SK-N-SH treated with all-trans-retinoic acid at 6 μM for 48 hours (cell line): ENCODE measurements at regions not wholly inside any gene's neighbourhood (a gene's known extent, or its start where the extent isn't known, plus 50 kb on each side); places are given as distances from the start of the nearest gene placed in this dataset.

Experiments used
- BACH2 ChIP-seq: fragments of 250-450 bp; sonication (Bioruptor Pico); IDR thresholded peaks from 2 replicates; pipeline ENCODE4 v1.9.0; 2021; ENCODE audit warnings: mild to moderate bottlenecking, borderline replicate concordance
- GLIS3 ChIP-seq: fragments of 250-450 bp; sonication (Bioruptor Pico); IDR thresholded peaks from 2 replicates; pipeline ENCODE4 v1.5.0; 2020; ENCODE audit warnings: mild to moderate bottlenecking, moderate library complexity
- ISL1 ChIP-seq: fragments of 250-450 bp; sonication (Bioruptor Pico); IDR thresholded peaks from 2 replicates; pipeline ENCODE4 v2.1.2; 2022; ENCODE audit warnings: mild to moderate bottlenecking, moderate library complexity
- PPARA ChIP-seq: fragments of 250-450 bp; sonication (Bioruptor Pico); IDR thresholded peaks from 2 replicates; pipeline ENCODE4 v1.5.0; 2020; ENCODE audit warnings: mild to moderate bottlenecking, borderline replicate concordance
- SNAI2 ChIP-seq: fragments of 250-450 bp; sonication (Bioruptor Pico); IDR thresholded peaks from 2 replicates; pipeline ENCODE4 v1.5.0; 2020; ENCODE audit warnings: mild to moderate bottlenecking, moderate library complexity
- TCF4 ChIP-seq: fragments of 250-450 bp; sonication (Bioruptor Pico); IDR thresholded peaks from 2 replicates; pipeline ENCODE4 v1.8.0; 2021; ENCODE audit warnings: mild to moderate bottlenecking, moderate library complexity, borderline replicate concordance
- ZFP3 ChIP-seq: fragments of 250-450 bp; sonication (Bioruptor Pico); IDR thresholded peaks from 2 replicates; pipeline ENCODE4 v1.5.0; 2020; ENCODE audit warnings: mild to moderate bottlenecking, moderate library complexity
- TF ChIP-seq, protein P1 (sequence below): fragments of 250-450 bp; sonication (Bioruptor Pico); IDR thresholded peaks from 2 replicates; pipeline ENCODE4 v1.8.0; 2020; ENCODE audit warnings: mild to moderate bottlenecking, moderate library complexity, borderline replicate concordance
- TF ChIP-seq, protein P2 (sequence below): fragments of 250-450 bp; sonication (Bioruptor Pico); IDR thresholded peaks from 2 replicates; pipeline ENCODE4 v1.8.0; 2021; ENCODE audit warnings: low read depth, mild to moderate bottlenecking, moderate library complexity, borderline replicate concordance
- TF ChIP-seq, protein P3 (sequence below): fragments of 250-450 bp; sonication (Bioruptor Pico); IDR thresholded peaks from 2 replicates; pipeline ENCODE4 v1.5.1; 2020; ENCODE audit warnings: low read depth, mild to moderate bottlenecking, moderate library complexity

DNA sequence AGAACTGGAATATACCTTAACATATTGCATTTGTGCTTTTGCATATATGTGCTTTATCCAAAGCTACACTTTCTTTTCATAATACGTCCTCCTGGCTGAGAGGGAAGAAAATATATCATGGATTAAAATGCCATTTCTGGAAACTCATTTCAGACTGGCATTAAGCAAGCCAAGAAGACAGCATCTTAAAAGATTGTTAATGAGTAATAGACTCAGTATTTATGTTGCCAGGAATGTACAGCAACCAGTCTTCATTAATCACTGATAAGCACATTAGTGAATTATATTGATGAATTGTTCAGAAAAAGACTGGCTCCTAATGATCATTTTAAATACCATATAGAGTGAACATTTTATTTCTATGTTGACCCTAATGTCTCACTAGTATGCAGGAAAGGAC, 134.9 kb upstream of the IFNG-AS1 start:
- TF ChIP-seq, protein P1, sequence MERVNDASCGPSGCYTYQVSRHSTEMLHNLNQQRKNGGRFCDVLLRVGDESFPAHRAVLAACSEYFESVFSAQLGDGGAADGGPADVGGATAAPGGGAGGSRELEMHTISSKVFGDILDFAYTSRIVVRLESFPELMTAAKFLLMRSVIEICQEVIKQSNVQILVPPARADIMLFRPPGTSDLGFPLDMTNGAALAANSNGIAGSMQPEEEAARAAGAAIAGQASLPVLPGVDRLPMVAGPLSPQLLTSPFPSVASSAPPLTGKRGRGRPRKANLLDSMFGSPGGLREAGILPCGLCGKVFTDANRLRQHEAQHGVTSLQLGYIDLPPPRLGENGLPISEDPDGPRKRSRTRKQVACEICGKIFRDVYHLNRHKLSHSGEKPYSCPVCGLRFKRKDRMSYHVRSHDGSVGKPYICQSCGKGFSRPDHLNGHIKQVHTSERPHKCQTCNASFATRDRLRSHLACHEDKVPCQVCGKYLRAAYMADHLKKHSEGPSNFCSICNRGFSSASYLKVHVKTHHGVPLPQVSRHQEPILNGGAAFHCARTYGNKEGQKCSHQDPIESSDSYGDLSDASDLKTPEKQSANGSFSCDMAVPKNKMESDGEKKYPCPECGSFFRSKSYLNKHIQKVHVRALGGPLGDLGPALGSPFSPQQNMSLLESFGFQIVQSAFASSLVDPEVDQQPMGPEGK (CRISPR knock-in tag), result no peak
- TF ChIP-seq, protein P2, sequence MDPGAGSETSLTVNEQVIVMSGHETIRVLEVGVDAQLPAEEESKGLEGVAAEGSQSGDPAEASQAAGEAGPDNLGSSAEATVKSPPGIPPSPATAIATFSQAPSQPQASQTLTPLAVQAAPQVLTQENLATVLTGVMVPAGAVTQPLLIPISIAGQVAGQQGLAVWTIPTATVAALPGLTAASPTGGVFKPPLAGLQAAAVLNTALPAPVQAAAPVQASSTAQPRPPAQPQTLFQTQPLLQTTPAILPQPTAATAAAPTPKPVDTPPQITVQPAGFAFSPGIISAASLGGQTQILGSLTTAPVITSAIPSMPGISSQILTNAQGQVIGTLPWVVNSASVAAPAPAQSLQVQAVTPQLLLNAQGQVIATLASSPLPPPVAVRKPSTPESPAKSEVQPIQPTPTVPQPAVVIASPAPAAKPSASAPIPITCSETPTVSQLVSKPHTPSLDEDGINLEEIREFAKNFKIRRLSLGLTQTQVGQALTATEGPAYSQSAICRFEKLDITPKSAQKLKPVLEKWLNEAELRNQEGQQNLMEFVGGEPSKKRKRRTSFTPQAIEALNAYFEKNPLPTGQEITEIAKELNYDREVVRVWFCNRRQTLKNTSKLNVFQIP (CRISPR knock-in tag), result no peak
- TF ChIP-seq SNAI2 (CRISPR knock-in tag), result no peak
- TF ChIP-seq, protein P3, sequence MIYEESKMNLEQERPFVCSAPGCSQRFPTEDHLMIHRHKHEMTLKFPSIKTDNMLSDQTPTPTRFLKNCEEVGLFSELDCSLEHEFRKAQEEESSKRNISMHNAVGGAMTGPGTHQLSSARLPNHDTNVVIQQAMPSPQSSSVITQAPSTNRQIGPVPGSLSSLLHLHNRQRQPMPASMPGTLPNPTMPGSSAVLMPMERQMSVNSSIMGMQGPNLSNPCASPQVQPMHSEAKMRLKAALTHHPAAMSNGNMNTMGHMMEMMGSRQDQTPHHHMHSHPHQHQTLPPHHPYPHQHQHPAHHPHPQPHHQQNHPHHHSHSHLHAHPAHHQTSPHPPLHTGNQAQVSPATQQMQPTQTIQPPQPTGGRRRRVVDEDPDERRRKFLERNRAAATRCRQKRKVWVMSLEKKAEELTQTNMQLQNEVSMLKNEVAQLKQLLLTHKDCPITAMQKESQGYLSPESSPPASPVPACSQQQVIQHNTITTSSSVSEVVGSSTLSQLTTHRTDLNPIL (CRISPR knock-in tag), result no peak
- TF ChIP-seq PPARA (CRISPR knock-in tag), result no peak
- TF ChIP-seq ZFP3 (CRISPR knock-in tag), result no peak
- TF ChIP-seq GLIS3, result no peak
- no peak for TF ChIP-seq TCF4 (CRISPR knock-in tag)
- TF ChIP-seq ISL1, result peak; percentile 74
- no peak for TF ChIP-seq BACH2 (CRISPR knock-in tag)
